HT-29 (cell line): ENCODE measurements at regions not wholly inside any gene's neighbourhood (a gene's known extent, or its start where the extent isn't known, plus 50 kb on each side); places are given as distances from the start of the nearest gene placed in this dataset.
"Not testable (repeated sequence)": the region's sequence is repeated elsewhere in the genome, so short reads cannot be mapped to it uniquely, and the experiment has no call there.

Experiments
- DNase-seq: peaks from one replicate; pipeline ENCODE4 v3.0.0-alpha.2; 2015; ENCODE audit warnings: low spot score

- DNase-seq: no peak
These were observed 281.1 kb downstream of the WDR11 start for GRCh38 chr10:121132273-121132672.

- no peak for DNase-seq
These were observed 282.7 kb downstream of the WDR11 start for GRCh38 chr10:121133901-121134300.

GRCh38 chr10:121134711-121135110 lies 283.5 kb downstream of the WDR11 start:
- DNase-seq: no peak

- no peak for DNase-seq
These were observed 284.4 kb downstream of the WDR11 start for GRCh38 chr10:121135512-121135911.

- no peak for DNase-seq
These were observed 286.4 kb downstream of the WDR11 start for GRCh38 chr10:121137533-121137932.

- DNase-seq: no peak
These were observed 287.1 kb downstream of the WDR11 start for GRCh38 chr10:121138112-121138860.

GRCh38 chr10:121138918-121139317 lies 287.8 kb downstream of the WDR11 start:
- no peak for DNase-seq

- not testable (repeated sequence) for DNase-seq
These were observed 294.7 kb downstream of the WDR11 start for GRCh38 chr10:121145802-121146395.

GRCh38 chr10:121148921-121149320 lies 297.8 kb downstream of the WDR11 start:
- DNase-seq: no peak

- DNase-seq: no peak
These were observed 300.9 kb downstream of the WDR11 start for GRCh38 chr10:121152033-121152432.

GRCh38 chr10:121152935-121153334 lies 301.8 kb downstream of the WDR11 start:
- DNase-seq: no peak

GRCh38 chr10:121154310-121154709 lies 303.1 kb downstream of the WDR11 start:
- DNase-seq: no peak

- no peak for DNase-seq
These were observed 303.7 kb downstream of the WDR11 start for GRCh38 chr10:121154846-121155245.

- peak; percentile 55 for DNase-seq
These were observed 304.7 kb downstream of the WDR11 start for GRCh38 chr10:121155742-121156474.

- peak; percentile 72 for DNase-seq
These were observed 306.8 kb downstream of the WDR11 start for GRCh38 chr10:121157998-121158397.

- peak; percentile 89 for DNase-seq
These were observed 307.9 kb downstream of the WDR11 start for GRCh38 chr10:121158988-121159579.

- DNase-seq: no peak
These were observed 308.5 kb downstream of the WDR11 start for GRCh38 chr10:121159670-121160069.

GRCh38 chr10:121165276-121165675 lies 314.1 kb downstream of the WDR11 start:
- no peak for DNase-seq

- DNase-seq: no peak
These were observed 316.5 kb downstream of the WDR11 start for GRCh38 chr10:121167534-121168243.

GRCh38 chr10:121168545-121169216 lies 317.5 kb downstream of the WDR11 start:
- DNase-seq: no peak

- DNase-seq: no peak
These were observed 318.2 kb downstream of the WDR11 start for GRCh38 chr10:121169406-121169805.
